GM18498 (cell line): ENCODE measurements at regions not wholly inside any gene's neighbourhood (a gene's known extent, or its start where the extent isn't known, plus 50 kb on each side); places are given as distances from the start of the nearest gene placed in this dataset.

ENCODE experiments used
- ATAC-seq: cut with Tn5 transposase; IDR thresholded peaks from one replicate; pipeline ENCODE4 v1.9.1; 2021; ENCODE audit warnings: mild to moderate bottlenecking, moderate library complexity; ENCODE audit not compliant: unreplicated experiment

DNA sequence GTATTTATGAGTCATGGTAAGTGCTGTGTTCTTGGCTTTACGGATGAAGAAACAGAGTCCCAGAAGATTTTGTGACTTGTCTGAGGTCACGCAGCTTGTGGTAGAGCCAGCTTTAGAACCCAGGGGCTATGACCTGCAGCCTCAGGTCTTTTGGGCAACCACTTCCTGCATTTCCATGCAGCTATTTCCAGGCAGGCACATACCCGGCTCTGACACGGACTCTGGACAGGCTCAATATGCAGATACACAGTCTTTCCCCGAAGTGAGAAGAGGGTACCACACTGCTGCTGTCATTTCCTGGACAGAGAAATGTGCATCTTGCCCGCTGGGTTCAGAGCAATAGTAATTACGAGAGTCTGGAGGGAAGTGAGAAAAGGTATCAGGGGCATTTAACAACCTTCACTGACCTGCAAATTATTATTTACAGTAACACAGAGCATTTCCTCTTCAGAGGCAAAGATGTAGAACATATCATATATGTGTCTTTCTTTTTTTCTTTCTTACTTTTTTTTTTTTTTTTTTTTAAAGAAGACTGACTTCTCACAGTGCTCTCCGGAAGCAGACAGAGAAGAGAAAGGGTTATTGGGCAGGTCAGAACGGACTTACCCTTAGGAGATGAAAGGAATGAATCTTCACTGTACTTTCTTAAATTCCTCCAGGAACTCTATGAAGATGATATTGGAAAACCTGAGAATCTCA is 185.1 kb downstream of the CLIC5 start:
- ATAC-seq, result peak; percentile 95

DNA sequence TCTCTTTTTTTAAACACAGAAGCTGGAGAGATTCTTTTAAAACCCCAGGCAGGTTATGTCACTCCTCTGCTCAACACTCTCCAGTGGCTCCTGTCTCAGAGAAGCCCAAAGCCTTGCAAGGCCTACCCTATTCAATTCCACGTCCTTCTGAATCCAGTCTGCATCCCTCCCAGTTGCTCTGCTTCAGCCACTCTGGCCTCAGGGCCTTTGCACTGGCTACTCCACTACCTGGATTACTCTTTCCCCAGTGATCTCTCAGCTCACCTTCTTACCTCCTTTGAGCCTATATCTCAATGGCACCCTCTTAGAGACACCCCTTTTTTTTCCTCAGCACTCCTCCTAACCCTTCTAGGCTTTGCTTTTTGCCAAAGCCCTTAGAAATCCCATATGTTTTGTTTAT is 185.8 kb downstream of the CLIC5 start:
- ATAC-seq, result no peak

DNA sequence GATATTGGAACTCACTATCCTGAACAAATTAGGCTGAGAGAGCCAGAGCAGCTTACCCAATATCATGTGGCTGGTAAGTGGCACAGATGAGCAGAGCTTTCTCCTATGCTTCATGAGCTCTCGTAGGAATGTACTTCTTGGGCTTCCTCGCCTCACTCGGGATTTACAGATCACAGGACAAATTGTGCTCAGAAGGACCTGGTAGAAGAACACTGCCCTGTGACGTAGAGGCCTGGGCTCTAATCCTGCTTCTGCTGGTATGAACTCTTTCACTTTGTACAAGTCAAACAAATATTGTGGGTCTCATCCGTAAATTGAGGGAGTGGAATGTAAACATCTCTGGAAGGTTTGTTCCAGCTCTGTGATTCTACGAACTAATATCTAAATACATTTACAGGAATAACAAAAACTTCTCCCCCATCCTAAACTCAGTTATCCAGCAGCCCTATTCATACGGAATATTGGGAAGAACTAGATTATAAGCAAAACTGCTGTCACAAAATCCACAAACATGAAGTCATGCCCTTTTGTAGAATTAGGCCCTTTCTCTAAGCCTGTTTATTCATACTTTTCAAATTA is 187.6 kb downstream of the CLIC5 start:
- no peak for ATAC-seq

DNA sequence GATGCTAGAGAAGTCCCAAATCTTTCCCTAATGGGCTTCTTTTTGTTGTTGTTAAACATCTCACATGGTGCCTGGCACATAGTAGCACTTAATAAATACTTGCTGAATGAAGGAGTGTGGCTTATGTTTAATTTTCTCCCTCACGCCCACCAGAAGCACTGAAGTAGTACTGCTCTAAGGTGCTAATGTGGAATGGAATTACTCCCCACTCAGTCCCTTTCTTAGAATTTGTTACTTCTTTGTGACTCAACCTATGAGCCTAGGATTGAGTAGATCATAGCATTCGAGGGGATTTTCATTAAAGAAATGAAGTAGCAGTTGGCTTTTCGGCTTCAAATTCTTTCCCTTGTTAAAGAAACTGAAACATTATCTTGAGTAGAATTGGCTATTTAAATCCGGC is 192.8 kb downstream of the CLIC5 start:
- ATAC-seq, result no peak

DNA sequence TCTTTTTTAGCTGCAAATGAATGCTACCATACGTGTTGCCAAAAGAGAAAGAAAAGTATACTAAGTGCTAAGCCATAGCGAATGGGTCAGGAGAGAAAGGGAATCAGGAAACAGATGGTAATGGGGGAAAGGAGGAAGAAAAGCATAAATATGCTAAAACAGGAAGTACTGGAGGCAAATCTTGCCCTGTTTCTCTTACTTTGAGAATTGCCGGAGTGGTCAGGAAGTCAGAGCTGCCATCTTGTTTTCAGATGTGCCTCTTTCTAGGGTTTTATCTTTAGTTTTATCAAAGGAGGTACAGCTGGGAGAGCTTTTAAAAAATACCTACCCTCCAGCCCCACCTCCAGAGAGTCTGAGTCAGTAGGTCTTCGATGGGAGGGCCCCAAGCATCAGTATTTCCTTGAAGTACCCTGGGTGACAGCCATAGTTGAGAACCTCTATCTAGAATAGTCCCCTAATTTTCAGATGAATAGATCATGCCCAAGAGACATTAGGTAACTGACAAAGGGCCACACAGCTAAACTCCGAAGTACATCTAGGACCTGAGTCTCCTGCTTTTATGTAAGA is 193.3 kb downstream of the CLIC5 start:
- no peak for ATAC-seq

DNA sequence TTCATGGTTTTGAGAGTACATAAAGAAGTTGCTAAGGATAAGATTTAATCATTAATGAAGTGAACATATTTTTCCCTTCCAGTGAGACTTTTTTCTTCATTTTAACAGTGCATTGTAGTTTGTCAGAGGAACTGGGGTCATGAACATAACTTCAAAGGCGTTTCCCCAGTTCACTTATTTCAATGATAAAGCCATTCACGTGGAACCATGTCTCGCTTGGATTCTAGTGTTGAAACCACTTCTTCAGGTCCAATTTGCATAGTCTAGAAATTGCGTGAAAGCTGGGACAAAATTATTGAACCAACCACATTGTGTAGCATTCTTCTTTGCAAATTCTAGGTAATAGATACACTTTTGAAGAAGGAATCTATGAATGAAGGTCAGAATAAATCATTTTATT is 197.0 kb downstream of the CLIC5 start:
- ATAC-seq, result no peak

DNA sequence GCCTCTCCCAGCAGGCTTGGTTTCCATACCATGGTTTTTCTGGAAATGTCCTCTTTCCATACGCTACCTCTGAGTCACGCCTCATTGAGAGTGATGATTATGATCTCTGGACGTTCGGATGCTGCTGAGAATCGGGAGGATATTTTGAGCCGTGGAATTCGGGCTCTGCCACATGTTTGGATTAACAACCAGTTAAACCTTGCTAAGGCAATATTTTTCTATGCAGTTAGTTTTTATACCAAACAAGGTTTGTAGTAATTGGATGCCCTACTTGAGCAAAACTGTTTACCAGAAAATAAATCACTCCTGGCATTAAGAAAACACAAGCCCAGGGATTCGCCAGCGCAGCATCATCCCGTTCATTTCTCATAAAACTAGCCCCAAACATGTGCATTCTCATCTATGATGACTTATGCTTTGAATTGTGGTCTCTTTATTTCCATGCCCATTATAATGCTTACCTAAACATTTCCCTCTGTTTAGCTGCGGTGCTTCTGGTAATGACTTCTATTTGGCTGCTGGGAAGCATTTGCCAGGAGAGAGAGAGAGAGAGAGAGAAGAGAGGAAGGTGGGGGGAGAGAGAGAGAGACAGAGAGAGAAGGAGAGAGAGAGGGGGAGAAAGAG is 198.9 kb downstream of the CLIC5 start:
- no peak for ATAC-seq

DNA sequence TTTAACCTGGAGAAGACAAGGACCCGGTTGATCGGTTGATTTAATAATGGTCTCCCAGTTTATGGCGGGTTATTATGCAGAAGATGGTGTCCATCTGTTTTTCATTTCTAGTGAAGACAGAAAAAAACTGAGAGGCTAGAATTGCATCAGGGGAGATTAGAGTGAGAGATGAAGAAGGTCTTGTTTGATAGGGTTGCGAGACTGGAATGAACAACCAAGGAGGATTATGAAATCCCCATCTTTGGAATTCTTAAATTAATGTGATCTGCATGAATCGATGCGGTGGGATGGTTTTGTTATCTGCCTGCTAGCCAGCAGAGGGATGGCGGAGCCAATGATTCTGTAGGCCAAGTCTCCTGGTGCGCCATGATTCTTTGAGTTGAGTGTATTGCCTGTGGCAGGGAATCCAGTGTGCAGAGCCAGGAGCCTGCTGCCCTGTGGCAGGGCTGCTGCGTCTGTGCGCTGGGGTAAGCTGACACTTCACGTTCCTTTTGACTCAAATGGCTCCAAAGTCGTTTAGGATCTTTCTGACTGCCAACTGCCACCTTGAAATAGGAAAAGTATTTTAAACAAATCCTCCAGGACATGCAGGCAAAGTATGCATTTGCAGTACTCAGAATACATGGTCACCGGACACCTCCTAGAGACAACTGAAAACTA is 200.1 kb downstream of the CLIC5 start:
- no peak for ATAC-seq

DNA sequence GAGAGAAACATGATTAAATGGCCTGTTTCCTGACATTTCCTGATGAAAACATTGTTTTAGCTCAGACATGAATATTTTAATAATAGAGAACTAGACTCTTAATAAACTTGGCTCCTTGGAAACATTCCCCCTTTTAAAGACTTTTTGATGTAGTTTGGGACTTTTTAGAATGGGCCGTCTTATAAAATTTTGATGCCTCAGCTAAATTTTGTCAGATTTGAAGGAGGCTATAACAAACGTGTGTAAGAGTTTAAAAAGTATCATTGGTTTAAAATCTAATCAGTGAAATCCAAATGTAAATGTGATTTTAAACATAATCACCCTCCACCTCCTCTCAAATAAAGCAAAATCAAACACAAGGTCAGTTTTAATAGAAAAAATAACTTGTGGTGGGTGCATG is 200.9 kb downstream of the CLIC5 start:
- no peak for ATAC-seq

DNA sequence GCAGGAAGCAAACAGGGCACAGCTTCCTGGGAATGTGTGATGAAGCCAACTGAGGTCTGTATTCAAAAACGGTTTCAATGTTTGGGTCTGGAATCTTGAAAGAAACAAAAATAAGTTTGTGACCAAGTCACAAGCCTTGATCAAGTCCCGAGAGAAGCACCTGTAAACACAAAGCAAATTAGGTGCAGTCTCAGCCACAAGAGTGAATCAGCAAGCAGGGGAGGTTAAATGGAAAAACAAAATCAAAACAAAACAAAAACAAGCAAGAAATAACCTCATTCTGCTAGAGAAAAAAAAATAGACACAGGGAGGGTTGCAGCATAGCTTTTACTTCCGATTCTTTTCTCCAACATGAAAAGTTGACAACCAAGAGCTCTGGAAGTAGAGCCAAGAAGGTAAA is 201.7 kb downstream of the CLIC5 start:
- ATAC-seq, result peak; percentile 70

DNA sequence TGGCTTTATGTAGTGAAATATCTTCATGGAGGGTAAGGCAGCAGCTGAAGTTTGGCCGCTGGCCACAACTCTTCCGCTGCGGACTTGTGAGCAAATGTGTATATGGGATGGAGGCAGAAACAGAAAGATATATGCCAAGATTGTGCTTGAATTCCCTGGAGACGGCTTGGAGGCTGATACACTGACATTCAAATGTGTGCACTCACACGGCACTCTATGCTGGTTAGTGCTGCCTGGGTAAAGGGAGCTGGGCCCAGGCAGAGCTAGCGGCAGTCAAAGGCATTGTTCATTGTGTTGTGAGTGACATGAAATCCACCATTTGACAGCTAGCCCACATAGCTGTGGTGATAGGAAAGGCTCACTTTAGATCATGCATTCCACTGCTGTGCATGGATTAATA is 202.7 kb downstream of the CLIC5 start:
- ATAC-seq, result no peak

DNA sequence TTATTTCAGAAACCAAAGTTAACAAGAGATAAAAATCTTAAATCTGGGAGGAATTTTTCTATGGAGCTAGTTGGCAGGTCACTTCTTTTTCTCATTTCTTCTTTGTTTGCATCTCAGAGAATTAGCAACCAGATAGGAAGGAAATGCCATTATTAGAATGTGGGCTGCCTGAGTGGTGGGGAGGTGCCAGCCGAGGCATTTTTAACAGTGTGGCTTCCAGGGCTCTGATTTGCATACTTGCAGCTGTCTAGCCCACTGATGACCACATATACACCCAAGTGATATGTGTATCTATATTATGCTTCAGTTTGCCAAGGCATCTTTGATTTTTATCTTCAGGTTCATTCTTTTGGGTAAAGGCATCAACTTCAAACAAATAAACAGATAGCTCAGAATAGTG is 206.7 kb downstream of the CLIC5 start:
- peak; percentile 86 for ATAC-seq

DNA sequence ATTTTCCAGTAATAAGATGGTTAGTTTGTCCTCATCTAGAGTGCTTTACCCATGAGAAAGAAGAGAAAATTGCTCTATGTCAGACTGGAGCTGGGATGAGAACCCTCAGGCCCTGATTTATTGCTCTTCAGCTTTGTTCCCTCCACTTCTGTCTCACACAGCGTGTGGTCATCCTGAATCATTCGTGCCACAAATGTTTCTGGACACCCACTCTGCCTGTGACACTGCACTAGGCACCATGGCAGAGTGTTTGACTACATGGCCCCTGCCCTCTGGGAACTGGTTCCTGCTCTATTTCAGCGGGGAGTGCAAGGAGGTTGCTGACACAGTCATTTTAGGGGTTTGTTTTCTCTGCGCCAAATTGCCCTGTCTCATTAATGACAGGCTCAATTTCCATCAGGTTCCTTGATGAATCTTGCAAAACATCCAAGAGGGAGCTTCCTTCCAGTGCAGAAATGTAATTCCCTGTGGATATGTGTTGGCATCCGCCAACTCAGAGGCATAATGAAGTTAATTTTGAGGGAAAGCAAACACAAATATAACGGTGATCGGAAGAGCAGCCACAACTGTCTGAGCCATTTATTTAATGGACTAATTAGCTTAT is 207.5 kb downstream of the CLIC5 start:
- ATAC-seq, result no peak

DNA sequence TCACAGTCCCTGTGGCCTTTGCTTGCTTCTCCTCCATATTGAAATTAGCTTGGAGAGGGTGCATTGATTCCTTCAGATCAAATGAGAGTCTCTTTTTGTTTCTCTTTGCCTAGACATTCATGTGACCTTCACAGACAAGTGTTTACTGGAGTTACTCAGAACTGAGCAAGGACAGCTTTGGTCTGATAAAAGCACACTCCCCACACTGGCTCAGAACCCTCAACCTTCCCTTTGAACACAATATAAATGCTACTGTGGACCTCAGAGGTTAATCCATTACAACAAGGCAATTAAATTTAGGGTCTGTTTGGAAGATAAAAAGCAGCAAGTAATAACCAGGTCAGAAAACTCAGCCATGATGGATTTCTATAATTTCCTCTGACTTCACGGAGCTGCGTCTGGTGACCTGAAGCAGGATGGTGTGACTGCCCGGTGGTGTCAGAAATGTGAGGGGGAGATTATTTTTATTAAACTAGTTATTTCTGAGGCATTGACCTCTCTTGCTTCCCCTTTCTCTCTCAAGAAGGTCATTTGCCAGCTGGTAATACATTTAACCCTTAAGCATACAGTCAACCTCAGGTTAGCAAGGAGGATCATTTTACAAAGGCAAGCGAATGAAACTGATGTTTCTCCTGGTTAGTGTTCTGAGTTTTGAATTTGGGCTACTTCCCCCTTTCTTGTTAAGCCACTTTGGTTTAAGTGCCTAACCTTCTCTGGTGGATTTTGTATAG is 208.2 kb downstream of the CLIC5 start:
- no peak for ATAC-seq

DNA sequence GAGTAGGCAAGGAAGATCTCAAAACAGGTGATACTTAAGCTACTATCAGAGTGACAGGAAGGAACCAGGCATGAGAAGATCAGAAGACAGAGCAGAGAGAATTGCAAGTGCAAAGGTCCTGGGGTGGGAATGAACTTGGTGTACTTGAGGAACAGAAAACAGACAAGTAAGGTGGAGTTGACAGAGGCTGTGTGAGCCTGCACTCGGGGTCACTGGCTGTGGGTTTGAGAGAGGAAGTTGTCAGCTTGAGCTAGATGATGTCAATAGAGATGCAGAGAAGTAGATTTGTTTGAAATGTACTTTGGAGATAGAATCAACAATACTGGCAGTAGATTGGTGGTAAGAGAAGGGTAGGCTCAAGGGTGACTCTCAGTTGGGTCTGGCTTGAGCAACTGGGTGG is 209.5 kb downstream of the CLIC5 start:
- no peak for ATAC-seq

DNA sequence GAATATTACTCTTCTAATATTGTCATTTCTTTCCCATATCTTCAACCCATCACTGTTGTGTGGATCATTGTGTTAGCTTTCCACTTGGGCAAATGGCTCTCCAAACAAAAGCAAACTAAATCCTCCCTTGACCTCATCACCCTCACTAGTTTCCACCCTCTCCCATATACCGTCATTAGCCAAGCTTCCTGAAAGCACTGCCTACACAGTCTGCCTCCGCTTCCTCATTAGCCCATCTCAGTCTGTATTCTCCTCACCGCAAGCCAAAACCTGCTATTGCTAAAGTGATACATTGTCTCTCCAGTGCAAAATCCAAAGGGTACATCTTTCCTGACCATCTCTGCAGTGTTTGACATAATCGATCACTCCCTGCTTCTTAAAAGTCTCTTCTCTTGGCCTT is 212.6 kb downstream of the CLIC5 start:
- no peak for ATAC-seq

DNA sequence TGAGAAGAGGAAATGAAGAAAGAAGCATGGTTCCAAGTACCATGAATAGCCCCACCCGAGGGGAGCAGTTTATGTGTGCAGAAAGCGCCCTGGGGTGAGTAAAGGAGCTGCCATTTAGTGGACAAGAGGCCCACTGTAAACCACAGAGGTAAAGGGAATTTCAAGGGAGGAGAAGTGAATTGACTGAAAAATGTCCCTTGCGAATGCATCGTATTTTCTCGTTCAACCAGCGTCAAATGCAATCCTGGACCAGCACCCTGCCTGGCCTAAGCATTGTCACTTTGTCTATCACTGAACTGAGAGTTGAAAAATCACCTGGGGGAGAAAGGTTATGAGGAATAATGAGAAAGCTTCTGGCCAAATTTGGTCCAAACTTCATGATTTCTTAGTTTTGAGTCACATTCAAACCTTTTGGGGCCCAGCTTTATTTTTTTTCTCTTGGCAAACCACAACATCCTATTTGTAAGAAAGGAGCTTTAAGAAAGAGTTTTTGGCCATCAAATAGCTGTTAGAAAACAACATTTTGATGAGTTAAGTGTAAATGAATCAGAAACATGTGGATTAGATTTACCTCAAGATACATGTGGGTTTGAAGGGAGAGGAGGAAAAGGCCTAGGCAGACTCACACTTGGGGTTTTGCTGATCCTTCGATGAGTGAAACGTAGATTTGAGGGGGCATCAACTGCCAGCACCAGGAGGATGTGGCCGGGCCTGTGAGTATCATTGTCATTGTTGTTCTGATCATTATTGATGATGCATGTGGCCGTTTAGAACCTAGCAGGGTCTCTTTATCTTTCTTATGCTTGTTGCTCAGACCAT is 214.0 kb downstream of the CLIC5 start:
- ATAC-seq, result no peak

DNA sequence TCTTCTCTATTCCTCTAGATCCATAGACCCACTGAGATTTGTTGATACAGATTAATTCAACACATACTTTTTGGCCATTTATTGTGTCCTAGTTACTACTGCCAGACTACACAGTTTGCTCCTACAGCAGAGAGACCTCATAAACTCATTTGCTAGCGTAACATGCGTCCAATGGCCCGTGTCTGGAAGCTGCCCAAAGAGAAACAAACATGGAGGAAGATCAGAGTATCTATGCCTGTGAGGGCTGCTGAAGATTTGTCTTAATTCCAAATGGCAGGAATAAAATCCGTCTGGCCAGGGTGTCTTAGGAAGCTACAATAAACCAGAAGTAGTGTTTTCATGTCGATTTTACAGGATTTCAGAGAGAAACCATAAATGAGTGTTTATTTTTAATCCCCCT is 214.7 kb downstream of the CLIC5 start:
- no peak for ATAC-seq

DNA sequence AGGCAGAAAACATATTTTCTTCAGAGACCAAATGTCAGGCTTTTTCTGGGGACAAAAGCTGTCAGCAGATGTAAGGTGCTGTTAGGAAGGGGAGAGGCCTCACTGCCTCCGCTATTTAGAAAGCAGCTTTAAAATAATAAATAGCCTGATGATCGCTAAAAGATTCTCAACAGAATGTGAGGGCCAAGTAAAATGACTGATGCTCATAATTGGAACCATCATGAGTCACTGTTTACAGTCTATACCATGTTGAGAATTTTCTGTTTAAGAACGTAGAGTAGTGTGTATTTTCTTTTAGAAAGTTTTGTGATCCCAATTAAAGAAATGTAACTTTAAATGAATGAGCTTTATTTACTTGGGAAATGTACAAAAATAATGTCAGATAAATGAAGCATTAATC is 220.0 kb downstream of the CLIC5 start:
- ATAC-seq, result no peak

DNA sequence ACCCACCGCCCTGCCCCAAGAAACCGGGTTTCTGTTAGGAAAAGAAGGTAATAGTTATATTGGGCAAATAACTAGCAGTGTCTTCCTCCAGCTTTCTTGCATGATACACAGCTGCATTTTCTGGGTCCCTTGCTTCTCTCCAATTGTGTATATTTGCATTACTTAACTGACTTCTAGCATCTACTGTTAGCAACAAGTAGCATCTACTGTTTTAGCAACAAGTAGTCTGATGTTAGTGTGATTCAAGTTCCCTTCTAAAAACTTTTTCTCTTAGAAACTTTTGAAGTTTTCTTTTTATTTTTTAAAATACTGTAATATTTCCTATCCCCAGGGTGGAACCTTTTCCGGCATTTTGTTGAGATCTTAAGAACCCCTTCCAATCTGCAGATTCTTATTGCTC is 221.2 kb downstream of the CLIC5 start:
- ATAC-seq, result no peak
